ENCODE measurements at regions not wholly inside any gene's neighbourhood (a gene's known extent, or its start where the extent isn't known, plus 50 kb on each side); places are given as distances from the start of the nearest gene placed in this dataset.

- no peak overlapping the region for H2AFZ ChIP-seq (ENCODE audit: low read length)
- H3K27me3 ChIP-seq (ENCODE audit: insufficient read depth, low read length), result no peaks in the 10 kb centered on the region
- H3T11ph ChIP-seq (ENCODE audit: low read length), result no peak overlapping the region
- no peak overlapping the region for H2BK5ac ChIP-seq (ENCODE audit: insufficient read length, low read length)
- no peak overlapping the region for H2BK20ac ChIP-seq (ENCODE audit: low read depth, low read length, poor library complexity, severe bottlenecking)
- H3K27me3 Mint-ChIP-seq (ENCODE audit: low read depth), result no peaks in the 10 kb centered on the region; the same call in 1 of the 2 replicates
- TF ChIP-seq CTCF (conservative IDR thresholded peaks at IDR 0.05), result no peak
- H3K14ac ChIP-seq (ENCODE audit: insufficient read depth, low read length), result no peak overlapping the region
- H3K23ac ChIP-seq (ENCODE audit: insufficient read length, low read depth, low read length), result no peak overlapping the region
- no peak overlapping the region for H3K18ac ChIP-seq (ENCODE audit: insufficient read length, low read depth, low read length)
- no peak overlapping the region for H3K27ac Mint-ChIP-seq
- no peak overlapping the region for H4K5ac ChIP-seq (ENCODE audit: insufficient read length, low read depth, low read length)
- WGBS (ENCODE audit: extremely low coverage, insufficient read length, low lambda C conversion rate), result no CpG with 5 or more reads among the region's 6 CpGs
- no peaks in the 10 kb centered on the region for H3K9me3 Mint-ChIP-seq
- H3K27ac ChIP-seq (ENCODE audit: insufficient read length, low read depth, low read length), result no peak overlapping the region
- no peaks in the 10 kb centered on the region for H3K4me1 ChIP-seq (ENCODE audit: insufficient read depth, low read length)
- no peak overlapping the region for H3K9ac ChIP-seq (ENCODE audit: extremely low read depth, insufficient read length, low read length)
- H3K4ac ChIP-seq (ENCODE audit: low read depth, low read length), result no peak overlapping the region
- H2BK120ac ChIP-seq (ENCODE audit: low read depth, low read length, poor library complexity, severe bottlenecking), result no peak overlapping the region
- no peak for DNase-seq
- no peaks in the 10 kb centered on the region for H3K23me2 ChIP-seq (ENCODE audit: insufficient read length, low read depth, low read length, poor library complexity, severe bottlenecking)
- H3K4me1 Mint-ChIP-seq, result peaks cover 0 to 7% of the 10 kb centered on the region in 2 experiments; a peak in 2 of 4 replicates
- no peaks in the 10 kb centered on the region for H3K79me2 ChIP-seq (ENCODE audit: insufficient read depth, low read length)
- no peaks in the 10 kb centered on the region for H4K20me1 ChIP-seq (ENCODE audit: control insufficient read depth, insufficient read depth, insufficient read length)
- H3K9me3 ChIP-seq (ENCODE audit: control insufficient read depth, low read depth, low read length), result no peaks in the 10 kb centered on the region
- no peaks in the 10 kb centered on the region for H3K79me1 ChIP-seq (ENCODE audit: insufficient read depth, low read depth, low read length, poor library complexity, severe bottlenecking)
- no peak overlapping the region for H3K4me3 Mint-ChIP-seq
- no peak overlapping the region for H2AK5ac ChIP-seq (ENCODE audit: insufficient read length, low read length)
- H4K91ac ChIP-seq (ENCODE audit: insufficient read length, low read depth, low read length), result no peak overlapping the region
- H2BK15ac ChIP-seq (ENCODE audit: low read depth, low read length), result no peak overlapping the region
- H4K8ac ChIP-seq (replicated peaks; ENCODE audit: insufficient read length, low read depth, low read length), result no peak overlapping the region
- H3K56ac ChIP-seq (ENCODE audit: insufficient read length, low read depth, low read length), result no peak overlapping the region
- H3K4me2 ChIP-seq (ENCODE audit: insufficient read depth, insufficient read length, low read length), result no peak overlapping the region
- no peaks in the 10 kb centered on the region for H3K36me3 Mint-ChIP-seq (ENCODE audit: insufficient read depth in 1 of 3, low read depth in 3 of 3)
- no peak overlapping the region for H2BK12ac ChIP-seq (ENCODE audit: insufficient read length, low read depth, low read length)
Measured at GRCh38 chr6:137816133-137816579, 50.9 kb upstream of the TNFAIP3 start.

Data from H9 (cell line).